HepG2 (cell line): ENCODE measurements at regions not wholly inside any gene's neighbourhood (a gene's known extent, or its start where the extent isn't known, plus 50 kb on each side); places are given as distances from the start of the nearest gene placed in this dataset.

Experiments used
- ATAC-seq: fragments of 200-7000 bp; cut with Tn5 transposase; 3 replicates; pipeline ENCODE4 v1.9.1; 2020; ENCODE audit warnings: mild to moderate bottlenecking, moderate library complexity
- BruUV-seq: library from RNA; stranded (reverse); fragments of 400-500 nt; replicated peaks from 2 replicates; lab custom pipeline; 2021; lab: Mats Ljungman, UMichigan
- CTCF ChIA-PET: fragments of 300-600 bp; formaldehyde crosslinking; extraction: SDS; loops from one replicate; lab custom pipeline; 2021; ENCODE audit warnings: low total read pairs, inconsistent platforms, low intra/inter-chr PET ratio; lab: Yijun Ruan, JAX
- POLR2A ChIA-PET: fragments of 350-600 bp; sonication (Branson Sonifier 250); formaldehyde crosslinking; loops from one replicate; lab custom pipeline; 2020; ENCODE audit warnings: antibody characterized with exemption, inconsistent platforms; lab: Yijun Ruan, JAX
- DNase-seq: peaks from one replicate; pipeline ENCODE4 v3.0.0-alpha.2; 2015; ENCODE audit warnings: low spot score
- FAIRE-seq: peaks from 3 replicates; lab custom pipeline; 2011; peaks lifted over from hg19 to GRCh38; lab: Jason Lieb, UNC
- H2AFZ ChIP-seq: one replicate; pipeline ENCODE4 v1.6.1; 2011; ENCODE audit warnings: low read length, inconsistent platforms
- H3K27ac ChIP-seq: fragments of 300-600 bp; 3 replicates; pipeline ENCODE4 v1.8.0; 2011; ENCODE audit warnings: mixed run types, mild to moderate bottlenecking, mixed read lengths, low read length, inconsistent platforms; ENCODE audit not compliant: insufficient read depth; ENCODE audit errors: extremely low read length
- H3K27me3 ChIP-seq, 2 experiments: fragments of 200-600 bp in 1 of 2; 2 replicates in 1 of 2; 3 replicates in 1 of 2; pipeline versions ENCODE4 v1.6.0 to v1.8.0; 2011; ENCODE audit warnings: low read length in 2 of 2, mild to moderate bottlenecking in 2 of 2, moderate library complexity in 2 of 2, inconsistent platforms in 1 of 2; ENCODE audit not compliant: insufficient read depth in 2 of 2, control insufficient read depth in 1 of 2
- H3K36me3 ChIP-seq, 2 experiments: fragments of 200-600 bp in 1 of 2; replicated peaks in 1 of 2; 2 replicates in 1 of 2; 3 replicates in 1 of 2; pipeline versions ENCODE4 v1.5.1 to v1.8.0; 2011; ENCODE audit warnings: low read length in 2 of 2, inconsistent platforms in 1 of 2; ENCODE audit not compliant: insufficient read depth in 2 of 2, control insufficient read depth in 1 of 2
- H3K4me1 ChIP-seq: 2 replicates; pipeline ENCODE4 v1.5.1; 2012; ENCODE audit warnings: low read length, inconsistent platforms; ENCODE audit not compliant: insufficient read depth
- H3K4me2 ChIP-seq: 2 replicates; pipeline ENCODE4 v1.6.0; 2011; ENCODE audit warnings: low read depth, low read length, inconsistent platforms
- H3K4me3 ChIP-seq, 3 experiments: fragments of 200-600 bp in 1 of 3; sonication (generic), shearing (Covaris generic) in 1 of 3; replicated peaks in 1 of 3; 2 replicates each; pipeline ENCODE4 v1.5.1; 2011 to 2016; ENCODE audit warnings: low read length in 3 of 3, inconsistent platforms in 2 of 3, low read depth in 2 of 3, mild to moderate bottlenecking in 2 of 3, control low read depth in 1 of 3, mixed read lengths in 1 of 3; ENCODE audit not compliant: insufficient read depth in 1 of 3
- H3K79me2 ChIP-seq: one replicate; pipeline ENCODE4 v1.6.1; 2011; ENCODE audit warnings: low read length, inconsistent platforms; ENCODE audit not compliant: insufficient read depth
- H3K9ac ChIP-seq: 2 replicates; pipeline ENCODE4 v1.6.0; 2011; ENCODE audit warnings: mild to moderate bottlenecking, low read depth, low read length, inconsistent platforms; ENCODE audit not compliant: insufficient read depth
- H3K9me3 ChIP-seq: 2 replicates; pipeline ENCODE4 v1.5.1; 2012; ENCODE audit warnings: mild to moderate bottlenecking, low read length
- H4K20me1 ChIP-seq: 2 replicates; pipeline ENCODE4 v1.6.0; 2011; ENCODE audit warnings: inconsistent platforms, mild to moderate bottlenecking, low read length, moderate library complexity; ENCODE audit not compliant: insufficient read depth
- DDIT3 ChIP-seq: sonication (generic); formaldehyde crosslinking; IDR thresholded peaks from 2 replicates; pipeline ENCODE4 v1.4.0; 2020; ENCODE audit warnings: mild to moderate bottlenecking, missing genetic modification reagents
- DNMT1 ChIP-seq: sonication (generic); formaldehyde crosslinking; IDR thresholded peaks from 2 replicates; pipeline ENCODE4 v1.5.1; 2020; ENCODE audit warnings: mild to moderate bottlenecking, missing genetic modification reagents
- THAP7 ChIP-seq: sonication (generic); formaldehyde crosslinking; IDR thresholded peaks from 2 replicates; pipeline ENCODE4 v1.8.1; 2023; ENCODE audit warnings: mild to moderate bottlenecking, missing genetic modification reagents
- ZBTB8A ChIP-seq: sonication (generic); formaldehyde crosslinking; IDR thresholded peaks from 2 replicates; pipeline ENCODE4 v1.4.0; 2020; ENCODE audit warnings: mild to moderate bottlenecking, low read depth, missing genetic modification reagents, borderline replicate concordance
- ZNF563 ChIP-seq: sonication (generic); formaldehyde crosslinking; IDR thresholded peaks from 2 replicates; pipeline ENCODE4 v1.8.0; 2022; ENCODE audit warnings: mild to moderate bottlenecking, moderate library complexity, missing genetic modification reagents
- WGBS: methylation state at CpG from one replicate; pipeline ENCODE4 v1.1.6; 2017; ENCODE audit warnings: low lambda C conversion rate; 5-methylcytosine and 5-hydroxymethylcytosine counted together
- in situ Hi-C: cut with HindIII; loops from 2 replicates; pipeline ENCODE4 v1.10.0; 2017; ENCODE audit warnings: low pct_unique_long_range_greater_than_20kb; ENCODE audit not compliant: extremely low pct_ligation_motif_present
- intact Hi-C: fragments of 100-400 bp; cut with micrococcal nuclease; formaldehyde crosslinking; loops from one replicate; pipeline ENCODE4 v1.10.0; 2022; ENCODE audit not compliant: unreplicated experiment

- Histone ChIP-seq H4K20me1 (no peaks in the 10 kb centered on the region), H3K9ac (no peak overlapping the region), H3K4me1 (no peaks in the 10 kb centered on the region), H3K36me3 (no peaks in the 10 kb centered on the region), H3K4me3 (no peak overlapping the region), H3K79me2 (no peaks in the 10 kb centered on the region), H3K9me3 (peaks cover 83% of the 10 kb centered on the region), H3K4me2 (no peak overlapping the region), H3K27me3 (no peaks in the 10 kb centered on the region), H2AFZ (no peak overlapping the region), H3K27ac (no peak overlapping the region)
- FAIRE-seq (no peak), DNase-seq (no peak), ATAC-seq (no peak)
- in situ Hi-C loops: no loop called here
- intact Hi-C loops: no loop called here
- 43% methylated on average over 2 of the region's 2 CpGs for WGBS
- ChIA-PET POLR2A (no interaction called here), CTCF (no interaction called here)
- no peak for TF ChIP-seq ZNF563 (CRISPR knock-in tag)
- TF ChIP-seq DNMT1 (CRISPR knock-in tag): no peak
- no TSS peak for BruUV-seq
Observed at GRCh38 chr18:55988537-55988936, 400.5 kb upstream of the TCF4 start.

GRCh38 chr18:55983433-55983832 lies 395.4 kb upstream of the TCF4 start:
- H2AFZ ChIP-seq: no peak overlapping the region
- no peak overlapping the region for H3K4me3 ChIP-seq
- no peaks in the 10 kb centered on the region for H4K20me1 ChIP-seq
- ChIA-PET CTCF (no interaction called here), POLR2A (no interaction called here)
- in situ Hi-C loops (no loop called here), intact Hi-C loops (no loop called here)
- H3K27ac ChIP-seq: no peak overlapping the region
- H3K9ac ChIP-seq: no peak overlapping the region
- no peak overlapping the region for H3K4me2 ChIP-seq
- ATAC-seq (no peak), DNase-seq (no peak), FAIRE-seq (no peak)
- no peaks in the 10 kb centered on the region for H3K36me3 ChIP-seq
- H3K27me3 ChIP-seq: no peaks in the 10 kb centered on the region
- no peak for TF ChIP-seq THAP7
- no peak for TF ChIP-seq DDIT3
- TF ChIP-seq ZBTB8A (CRISPR knock-in tag): no peak
- BruUV-seq: no TSS peak
- H3K4me1 ChIP-seq: no peaks in the 10 kb centered on the region
- 39% methylated on average over 1 of the region's 1 CpG for WGBS
- peaks cover 87% of the 10 kb centered on the region for H3K9me3 ChIP-seq
- H3K79me2 ChIP-seq: no peaks in the 10 kb centered on the region
